PFSK-1 (cell line): ENCODE measurements at regions not wholly inside any gene's neighbourhood (a gene's known extent, or its start where the extent isn't known, plus 50 kb on each side); places are given as distances from the start of the nearest gene placed in this dataset.

Experiments
- POLR2AphosphoS5 ChIP-seq: IDR thresholded peaks from 2 replicates; pipeline ENCODE4 v1.6.1; 2012; ENCODE audit warnings: low read depth, mild to moderate bottlenecking, control low read depth, low read length, moderate library complexity
- SIN3A ChIP-seq: IDR thresholded peaks from 2 replicates; pipeline ENCODE4 v1.6.1; 2012; ENCODE audit warnings: mild to moderate bottlenecking, low read length, moderate library complexity, borderline replicate concordance; ENCODE audit not compliant: insufficient read depth
- TAF1 ChIP-seq: IDR thresholded peaks from 2 replicates; pipeline ENCODE4 v1.6.1; 2012; ENCODE audit warnings: low read length, control low read depth, borderline replicate concordance; ENCODE audit not compliant: insufficient read depth
- TF ChIP-seq, protein P1 (sequence below), 2 experiments: IDR thresholded peaks; 2 replicates each; pipeline versions ENCODE4 v1.6.1 to v1.8.0; 2011 to 2012; ENCODE audit warnings: low read depth in 2 of 2, low read length in 2 of 2, control low read depth in 1 of 2, inconsistent platforms in 1 of 2, mild to moderate bottlenecking in 1 of 2, moderate library complexity in 1 of 2; ENCODE audit not compliant: insufficient read depth in 1 of 2

DNA sequence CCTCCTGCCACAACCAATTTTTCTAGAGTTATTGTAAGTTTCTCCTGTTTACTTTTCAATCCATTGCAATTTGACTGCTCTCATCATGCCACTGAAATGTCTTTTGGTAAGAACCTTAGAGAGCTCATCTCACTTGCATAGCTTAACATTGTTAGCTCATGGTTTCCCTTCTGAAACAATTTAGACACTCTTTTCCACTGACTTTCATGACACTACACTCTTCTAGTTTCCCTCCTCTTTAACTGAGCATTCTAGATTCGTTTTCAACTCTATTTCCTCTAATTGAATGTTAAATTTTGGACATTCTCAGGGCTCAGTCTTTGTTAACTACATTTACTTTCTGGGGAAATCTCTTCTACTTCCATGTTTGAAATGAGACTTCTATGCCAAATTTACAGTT lies 369.1 kb downstream of the JRKL start:
- TF ChIP-seq POLR2AphosphoS5 = no peak
- no peak for TF ChIP-seq TAF1
- TF ChIP-seq SIN3A = no peak
- TF ChIP-seq, protein P1, sequence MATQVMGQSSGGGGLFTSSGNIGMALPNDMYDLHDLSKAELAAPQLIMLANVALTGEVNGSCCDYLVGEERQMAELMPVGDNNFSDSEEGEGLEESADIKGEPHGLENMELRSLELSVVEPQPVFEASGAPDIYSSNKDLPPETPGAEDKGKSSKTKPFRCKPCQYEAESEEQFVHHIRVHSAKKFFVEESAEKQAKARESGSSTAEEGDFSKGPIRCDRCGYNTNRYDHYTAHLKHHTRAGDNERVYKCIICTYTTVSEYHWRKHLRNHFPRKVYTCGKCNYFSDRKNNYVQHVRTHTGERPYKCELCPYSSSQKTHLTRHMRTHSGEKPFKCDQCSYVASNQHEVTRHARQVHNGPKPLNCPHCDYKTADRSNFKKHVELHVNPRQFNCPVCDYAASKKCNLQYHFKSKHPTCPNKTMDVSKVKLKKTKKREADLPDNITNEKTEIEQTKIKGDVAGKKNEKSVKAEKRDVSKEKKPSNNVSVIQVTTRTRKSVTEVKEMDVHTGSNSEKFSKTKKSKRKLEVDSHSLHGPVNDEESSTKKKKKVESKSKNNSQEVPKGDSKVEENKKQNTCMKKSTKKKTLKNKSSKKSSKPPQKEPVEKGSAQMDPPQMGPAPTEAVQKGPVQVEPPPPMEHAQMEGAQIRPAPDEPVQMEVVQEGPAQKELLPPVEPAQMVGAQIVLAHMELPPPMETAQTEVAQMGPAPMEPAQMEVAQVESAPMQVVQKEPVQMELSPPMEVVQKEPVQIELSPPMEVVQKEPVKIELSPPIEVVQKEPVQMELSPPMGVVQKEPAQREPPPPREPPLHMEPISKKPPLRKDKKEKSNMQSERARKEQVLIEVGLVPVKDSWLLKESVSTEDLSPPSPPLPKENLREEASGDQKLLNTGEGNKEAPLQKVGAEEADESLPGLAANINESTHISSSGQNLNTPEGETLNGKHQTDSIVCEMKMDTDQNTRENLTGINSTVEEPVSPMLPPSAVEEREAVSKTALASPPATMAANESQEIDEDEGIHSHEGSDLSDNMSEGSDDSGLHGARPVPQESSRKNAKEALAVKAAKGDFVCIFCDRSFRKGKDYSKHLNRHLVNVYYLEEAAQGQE (IDR thresholded peaks at IDR 0.05; ENCODE audit: insufficient read depth in 1 of 2, low read depth in 2 of 2, low read length in 2 of 2) = no peak
